Upper lobe of right lung (tissue), 1 donor: ENCODE measurements at regions not wholly inside any gene's neighbourhood (a gene's known extent, or its start where the extent isn't known, plus 50 kb on each side); places are given as distances from the start of the nearest gene placed in this dataset.

Source experiments
- ATAC-seq: fragments of 200-7000 bp; cut with Tn5 transposase; one replicate; pipeline ENCODE4 v1.9.1; 2020; ENCODE audit warnings: mild to moderate bottlenecking, moderate library complexity
- DNase-seq: peaks from one replicate; pipeline ENCODE4 v3.0.0-alpha.2; 2020
- H3K27ac ChIP-seq: fragments of 200-600 bp; one replicate; pipeline ENCODE4 v1.8.0; 2022
- H3K27me3 ChIP-seq: fragments of 200-600 bp; one replicate; pipeline ENCODE4 v1.8.0; 2022; ENCODE audit warnings: mild to moderate bottlenecking
- H3K36me3 ChIP-seq: fragments of 200-600 bp; one replicate; pipeline ENCODE4 v1.8.0; 2022
- H3K4me1 ChIP-seq: fragments of 200-600 bp; one replicate; pipeline ENCODE4 v1.8.0; 2022
- H3K4me3 ChIP-seq: fragments of 200-600 bp; one replicate; pipeline ENCODE4 v1.8.0; 2022; ENCODE audit warnings: mild to moderate bottlenecking
- H3K9me3 ChIP-seq: fragments of 200-600 bp; one replicate; pipeline ENCODE4 v1.8.0; 2022
- intact Hi-C: fragments of 100-400 bp; cut with DNase I; formaldehyde crosslinking; loops from one replicate; pipeline ENCODE4 v1.11.0; 2022
- TF ChIP-seq, protein P1 (sequence below): fragments of 200-600 bp; IDR thresholded peaks from one replicate; pipeline ENCODE4 v1.8.0; 2022; ENCODE audit warnings: antibody characterized with exemption
- donor health status: DM: no; HTN: yes; CAD: no; lungs with severe emphysema.

DNA sequence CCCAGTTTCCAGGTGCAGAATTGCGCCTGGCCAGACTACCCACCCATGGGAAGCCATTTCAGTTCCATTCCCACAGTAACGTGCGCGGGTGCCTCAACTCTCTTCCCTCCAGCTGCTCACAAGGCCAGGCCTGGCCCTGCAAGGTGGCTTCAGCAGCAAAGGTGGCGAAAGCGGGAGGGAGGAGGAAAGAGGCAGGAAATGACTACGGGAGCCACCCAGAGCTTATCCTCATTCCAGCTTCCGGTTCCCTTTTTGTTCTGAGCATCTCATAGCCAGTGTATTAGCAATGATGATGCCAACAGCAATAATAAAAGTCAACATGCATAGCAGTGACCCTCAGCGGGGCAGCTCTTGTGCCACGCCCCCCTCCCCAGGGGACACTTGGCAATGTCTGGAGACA is 101.5 kb upstream of the BOD1 start:
- H3K4me1 ChIP-seq, result no peaks in the 10 kb centered on the region
- DNase-seq, result no peak
- ATAC-seq, result peak; percentile 34

DNA sequence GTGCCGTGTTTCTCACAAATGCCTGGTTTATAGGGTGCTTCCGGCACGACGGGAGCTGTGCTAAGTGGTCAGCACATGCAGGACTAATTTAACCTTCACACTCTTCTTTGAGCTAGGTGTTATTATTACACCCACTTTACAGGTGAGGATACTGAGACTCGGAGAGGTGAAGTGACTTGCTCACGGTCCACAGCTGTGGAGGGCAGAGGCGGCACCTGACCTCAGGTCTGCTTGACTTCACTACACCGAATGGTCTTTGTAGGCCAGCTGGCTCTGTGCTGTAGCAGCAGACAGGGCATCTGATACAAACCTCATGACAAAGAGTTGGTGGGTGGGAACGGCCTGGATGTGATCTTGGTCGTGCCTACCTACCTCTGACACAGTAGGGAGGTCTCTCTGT is 102.0 kb upstream of the BOD1 start:
- no peak overlapping the region for H3K4me3 ChIP-seq
- TF ChIP-seq, protein P1, sequence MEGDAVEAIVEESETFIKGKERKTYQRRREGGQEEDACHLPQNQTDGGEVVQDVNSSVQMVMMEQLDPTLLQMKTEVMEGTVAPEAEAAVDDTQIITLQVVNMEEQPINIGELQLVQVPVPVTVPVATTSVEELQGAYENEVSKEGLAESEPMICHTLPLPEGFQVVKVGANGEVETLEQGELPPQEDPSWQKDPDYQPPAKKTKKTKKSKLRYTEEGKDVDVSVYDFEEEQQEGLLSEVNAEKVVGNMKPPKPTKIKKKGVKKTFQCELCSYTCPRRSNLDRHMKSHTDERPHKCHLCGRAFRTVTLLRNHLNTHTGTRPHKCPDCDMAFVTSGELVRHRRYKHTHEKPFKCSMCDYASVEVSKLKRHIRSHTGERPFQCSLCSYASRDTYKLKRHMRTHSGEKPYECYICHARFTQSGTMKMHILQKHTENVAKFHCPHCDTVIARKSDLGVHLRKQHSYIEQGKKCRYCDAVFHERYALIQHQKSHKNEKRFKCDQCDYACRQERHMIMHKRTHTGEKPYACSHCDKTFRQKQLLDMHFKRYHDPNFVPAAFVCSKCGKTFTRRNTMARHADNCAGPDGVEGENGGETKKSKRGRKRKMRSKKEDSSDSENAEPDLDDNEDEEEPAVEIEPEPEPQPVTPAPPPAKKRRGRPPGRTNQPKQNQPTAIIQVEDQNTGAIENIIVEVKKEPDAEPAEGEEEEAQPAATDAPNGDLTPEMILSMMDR, result no peak
- no peaks in the 10 kb centered on the region for H3K9me3 ChIP-seq
- H3K36me3 ChIP-seq, result no peaks in the 10 kb centered on the region
- H3K4me1 ChIP-seq, result no peaks in the 10 kb centered on the region
- ATAC-seq (no peak), DNase-seq (no peak)
- no peak overlapping the region for H3K27ac ChIP-seq
- H3K27me3 ChIP-seq, result no peaks in the 10 kb centered on the region
- intact Hi-C loops, result no loop called here

More for the DNA sequence above, 101.5 kb upstream of the BOD1 start:
- Histone ChIP-seq H3K27ac (no peak overlapping the region), H3K36me3 (no peaks in the 10 kb centered on the region), H3K4me3 (no peak overlapping the region), H3K9me3 (no peaks in the 10 kb centered on the region), H3K27me3 (no peaks in the 10 kb centered on the region)
- intact Hi-C loops, result no loop called here
- TF ChIP-seq, protein P1, result no peak

DNA sequence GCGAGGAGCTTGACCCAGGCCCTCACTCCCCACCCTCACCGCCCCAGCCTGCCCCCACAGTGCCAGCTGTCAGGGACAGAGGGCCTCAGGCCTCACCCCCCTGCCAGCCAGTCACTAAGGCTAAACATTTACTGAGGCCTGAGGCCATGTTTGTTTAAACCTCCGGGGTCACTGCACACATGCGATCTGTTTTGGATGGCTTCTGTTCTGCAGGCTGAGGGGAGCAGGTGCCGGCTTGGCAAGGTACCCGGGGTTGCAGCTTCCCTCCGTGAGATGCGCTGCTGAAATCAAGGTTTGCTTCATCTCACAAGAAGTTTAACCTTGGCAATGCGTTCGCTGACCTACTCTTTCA is 103.3 kb upstream of the BOD1 start:
- TF ChIP-seq, protein P1, result no peak
- Histone ChIP-seq H3K4me1 (no peaks in the 10 kb centered on the region), H3K4me3 (no peak overlapping the region), H3K9me3 (no peaks in the 10 kb centered on the region), H3K36me3 (no peaks in the 10 kb centered on the region), H3K27ac (no peak overlapping the region), H3K27me3 (no peaks in the 10 kb centered on the region)
- intact Hi-C loops, result no loop called here
- ATAC-seq, result no peak
- DNase-seq, result no peak

DNA sequence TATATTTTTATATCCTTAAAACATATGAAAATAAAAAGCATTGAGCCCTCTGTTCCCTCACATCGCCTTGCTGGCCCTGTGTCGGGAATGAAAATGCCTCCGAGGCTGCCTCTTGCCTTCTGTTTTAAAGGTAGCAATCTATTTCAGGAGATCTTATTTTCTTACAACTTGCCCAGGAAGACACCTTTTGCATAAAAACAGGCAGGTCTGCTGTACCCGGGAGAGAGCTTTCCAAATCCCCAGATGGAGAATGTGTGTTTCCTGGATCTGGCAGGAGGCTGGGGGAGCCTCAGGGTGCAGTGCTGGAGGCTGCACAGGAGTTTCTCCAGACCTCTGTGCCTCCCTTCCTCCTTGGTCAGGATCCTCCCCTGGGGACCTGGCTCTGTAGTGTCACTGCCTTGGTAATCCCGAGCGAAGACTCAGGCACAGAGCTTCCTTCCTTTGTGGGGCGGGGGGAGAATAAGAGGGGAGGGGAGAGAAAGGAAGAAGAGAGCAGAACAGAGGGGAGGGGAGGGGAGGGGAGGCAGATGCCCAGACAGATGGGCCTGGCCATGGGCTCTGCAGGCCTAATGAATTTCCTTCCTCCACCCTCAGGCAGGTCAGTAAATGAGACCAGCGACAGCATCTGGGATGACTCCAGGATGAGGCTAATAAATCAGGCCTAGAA is 104.0 kb upstream of the BOD1 start:
- ATAC-seq (no peak), DNase-seq (no peak)
- intact Hi-C loops, result no loop called here

DNA sequence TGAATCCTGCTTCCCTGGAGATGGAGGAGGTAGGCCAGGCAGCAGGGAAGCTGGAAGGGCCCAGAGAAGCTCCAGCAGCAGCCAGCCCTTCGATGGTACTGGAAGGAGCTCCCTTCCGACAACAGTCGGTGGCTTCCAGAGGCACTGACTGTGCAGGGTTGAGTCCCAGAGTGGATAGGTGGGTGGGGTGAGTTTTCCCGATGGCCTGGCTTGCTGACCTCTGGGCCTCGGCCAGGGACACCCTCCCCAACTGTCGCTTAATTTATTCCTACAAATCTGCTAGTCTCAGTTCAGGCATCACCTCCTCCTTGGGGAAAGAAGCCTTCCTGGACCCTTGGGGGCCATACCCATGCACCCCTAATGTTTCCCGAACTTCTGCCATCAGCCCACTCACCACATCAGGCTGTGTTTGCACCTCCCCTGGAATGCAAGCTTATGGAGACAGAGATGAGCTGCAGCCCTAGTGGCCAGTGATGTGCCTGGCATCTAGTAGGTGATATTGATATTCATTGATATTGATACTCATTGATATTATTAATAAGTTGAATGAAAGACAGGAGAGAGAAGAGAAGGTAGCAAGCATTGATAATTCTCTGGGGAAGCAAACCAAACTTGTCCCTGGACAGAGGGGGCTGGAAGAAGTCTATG is 104.6 kb upstream of the BOD1 start:
- Histone ChIP-seq H3K36me3 (no peaks in the 10 kb centered on the region), H3K4me3 (no peak overlapping the region), H3K4me1 (no peaks in the 10 kb centered on the region), H3K9me3 (no peaks in the 10 kb centered on the region), H3K27me3 (no peaks in the 10 kb centered on the region), H3K27ac (no peak overlapping the region)
- no peak for DNase-seq
- ATAC-seq, result no peak
- TF ChIP-seq, protein P1, result no peak
- intact Hi-C loops, result no loop called here

More for the DNA sequence above, 104.0 kb upstream of the BOD1 start:
- Histone ChIP-seq H3K9me3 (no peaks in the 10 kb centered on the region), H3K27ac (no peak overlapping the region), H3K27me3 (no peaks in the 10 kb centered on the region), H3K36me3 (no peaks in the 10 kb centered on the region), H3K4me1 (no peaks in the 10 kb centered on the region), H3K4me3 (no peak overlapping the region)
- TF ChIP-seq, protein P1, result no peak
